GM10266 (cell line): ENCODE measurements at regions not wholly inside any gene's neighbourhood (a gene's known extent, or its start where the extent isn't known, plus 50 kb on each side); places are given as distances from the start of the nearest gene placed in this dataset.

Experiments used
- DNase-seq: peaks from one replicate; pipeline ENCODE4 v3.0.0; 2012; ENCODE audit errors: extremely low spot score
- CTCF ChIP-seq: IDR thresholded peaks from 2 replicates; pipeline ENCODE4 v1.5.1; 2012; ENCODE audit warnings: mild to moderate bottlenecking, low read depth; ENCODE audit not compliant: control insufficient read depth, insufficient read depth; ENCODE audit errors: missing control alignments

- TF ChIP-seq CTCF: no peak
- DNase-seq: no peak
Measured at GRCh38 chr3:154730186-154730585, 300.2 kb upstream of the GPR149 start.

- no peak for DNase-seq
- no peak for TF ChIP-seq CTCF
Measured at GRCh38 chr3:154729741-154730140, 299.8 kb upstream of the GPR149 start.

- DNase-seq: no peak
- TF ChIP-seq CTCF: no peak
Measured at GRCh38 chr3:154728285-154728684, 298.3 kb upstream of the GPR149 start.

- DNase-seq: no peak
- TF ChIP-seq CTCF: no peak
Measured at GRCh38 chr3:154720921-154721320, 290.9 kb upstream of the GPR149 start.

- DNase-seq: no peak
- TF ChIP-seq CTCF: no peak
Measured at GRCh38 chr3:154718053-154718452, 288.1 kb upstream of the GPR149 start.

- no peak for TF ChIP-seq CTCF
- no peak for DNase-seq
Measured at GRCh38 chr3:154716170-154716569, 286.2 kb upstream of the GPR149 start.

GRCh38 chr3:154708554-154708953, 278.6 kb upstream of the GPR149 start:
- no peak for TF ChIP-seq CTCF
- DNase-seq: no peak
